ENCODE measurements at regions not wholly inside any gene's neighbourhood (a gene's known extent, or its start where the extent isn't known, plus 50 kb on each side); places are given as distances from the start of the nearest gene placed in this dataset.
"Not testable (repeated sequence)": the region's sequence is repeated elsewhere in the genome, so short reads cannot be mapped to it uniquely, and the experiment has no call there.

- not testable (repeated sequence) for H2AK5ac ChIP-seq (ENCODE audit: low read depth, low read length); H3K23ac ChIP-seq (ENCODE audit: low read depth, low read length, poor library complexity); H3K36me3 ChIP-seq (replicated peaks in 1 of 2; ENCODE audit: control insufficient read depth in 2 of 2, insufficient read depth in 2 of 2, low read length in 2 of 2); H3K4me3 ChIP-seq (ENCODE audit: low read length in 2 of 2); H2BK120ac ChIP-seq (ENCODE audit: low read depth, low read length); H2BK5ac ChIP-seq (ENCODE audit: low read length); H3K18ac ChIP-seq (ENCODE audit: low read length); H3K9me3 ChIP-seq (replicated peaks in 1 of 2; ENCODE audit: control insufficient read depth in 2 of 2, insufficient read depth in 1 of 2, low read depth in 1 of 2, low read length in 2 of 2); H3K14ac ChIP-seq (ENCODE audit: low read length); DNase-seq (ENCODE audit: low spot score); H4K91ac ChIP-seq (ENCODE audit: low read depth, low read length, poor library complexity); H3K4me2 ChIP-seq (ENCODE audit: insufficient read depth, low read length, poor library complexity, severe bottlenecking); H3K4ac ChIP-seq (ENCODE audit: low read length); H2BK15ac ChIP-seq (ENCODE audit: low read length); H3K27ac ChIP-seq (replicated peaks; ENCODE audit: low read length); H3K27me3 ChIP-seq (ENCODE audit: control insufficient read depth in 3 of 3, insufficient read depth in 3 of 3, low read depth in 1 of 3, low read length in 3 of 3); H4K8ac ChIP-seq (ENCODE audit: low read depth, low read length); H3K4me1 ChIP-seq (ENCODE audit: control insufficient read depth in 2 of 2, insufficient read depth in 1 of 2, low read depth in 1 of 2, low read length in 2 of 2); H3K9ac ChIP-seq (ENCODE audit: low read depth, low read length, poor library complexity); H2BK12ac ChIP-seq (ENCODE audit: low read length); H3K79me1 ChIP-seq (ENCODE audit: low read depth, low read length)
- peak overlapping the region; percentile 35 for H2AFZ ChIP-seq (ENCODE audit: low read length)
- WGBS, 2 donors (ENCODE audit: extremely low coverage in 2 of 2, insufficient read length in 2 of 2, insufficient replicate concordance in 1 of 2) = no CpG with 5 or more reads among the region's 7 CpGs
These were observed 135.0 kb downstream of the CXCL12 start for GRCh38 chr10:44249933-44250332.

- Histone ChIP-seq H2BK12ac (ENCODE audit: low read length) (no peak overlapping the region), H2AK5ac (ENCODE audit: low read depth, low read length) (no peak overlapping the region), H3K4me2 (ENCODE audit: insufficient read depth, low read length, poor library complexity, severe bottlenecking) (no peak overlapping the region), H2BK120ac (ENCODE audit: low read depth, low read length) (no peak overlapping the region), H4K91ac (ENCODE audit: low read depth, low read length, poor library complexity) (no peak overlapping the region), H4K8ac (ENCODE audit: low read depth, low read length) (no peak overlapping the region), H3K4me3 (ENCODE audit: low read length in 2 of 2) (no peak overlapping the region), H2BK15ac (ENCODE audit: low read length) (no peak overlapping the region), H2BK5ac (ENCODE audit: low read length) (no peak overlapping the region), H3K27ac (replicated peaks; ENCODE audit: low read length) (no peak overlapping the region), H3K27me3 (ENCODE audit: control insufficient read depth in 3 of 3, insufficient read depth in 3 of 3, low read depth in 1 of 3, low read length in 3 of 3) (no peaks in the 10 kb centered on the region), H3K4ac (ENCODE audit: low read length) (no peak overlapping the region), H2AFZ (ENCODE audit: low read length) (peak overlapping the region; percentile 35), H3K36me3 (replicated peaks in 1 of 2; ENCODE audit: control insufficient read depth in 2 of 2, insufficient read depth in 2 of 2, low read length in 2 of 2) (no peaks in the 10 kb centered on the region), H3K9ac (ENCODE audit: low read depth, low read length, poor library complexity) (no peak overlapping the region), H3K9me3 (replicated peaks in 1 of 2; ENCODE audit: control insufficient read depth in 2 of 2, insufficient read depth in 1 of 2, low read depth in 1 of 2, low read length in 2 of 2) (no peaks in the 10 kb centered on the region), H3K79me1 (ENCODE audit: low read depth, low read length) (no peaks in the 10 kb centered on the region), H3K18ac (ENCODE audit: low read length) (no peak overlapping the region), H3K4me1 (ENCODE audit: control insufficient read depth in 2 of 2, insufficient read depth in 1 of 2, low read depth in 1 of 2, low read length in 2 of 2) (peaks cover 0 to 1% of the 10 kb centered on the region in 2 donors), H3K14ac (ENCODE audit: low read length) (no peak overlapping the region), H3K23ac (ENCODE audit: low read depth, low read length, poor library complexity) (no peak overlapping the region)
- no peak for DNase-seq (ENCODE audit: low spot score)
- WGBS, 2 donors (ENCODE audit: extremely low coverage in 2 of 2, insufficient read length in 2 of 2, insufficient replicate concordance in 1 of 2) = no CpG with 5 or more reads among the region's 11 CpGs
These were observed 135.4 kb downstream of the CXCL12 start for GRCh38 chr10:44249490-44249889.

GRCh38 chr10:44246700-44247099, 138.2 kb downstream of the CXCL12 start:
- not testable (repeated sequence) for DNase-seq (ENCODE audit: low spot score); H3K18ac ChIP-seq (ENCODE audit: low read length); H2AK5ac ChIP-seq (ENCODE audit: low read depth, low read length); H2BK15ac ChIP-seq (ENCODE audit: low read length); H3K27ac ChIP-seq (replicated peaks; ENCODE audit: low read length); H3K23ac ChIP-seq (ENCODE audit: low read depth, low read length, poor library complexity); H3K14ac ChIP-seq (ENCODE audit: low read length); H3K4me3 ChIP-seq (ENCODE audit: low read length in 2 of 2); H3K9ac ChIP-seq (ENCODE audit: low read depth, low read length, poor library complexity); H3K36me3 ChIP-seq (replicated peaks in 1 of 2; ENCODE audit: control insufficient read depth in 2 of 2, insufficient read depth in 2 of 2, low read length in 2 of 2); H3K79me1 ChIP-seq (ENCODE audit: low read depth, low read length); H3K4me2 ChIP-seq (ENCODE audit: insufficient read depth, low read length, poor library complexity, severe bottlenecking); H4K91ac ChIP-seq (ENCODE audit: low read depth, low read length, poor library complexity); H3K4ac ChIP-seq (ENCODE audit: low read length); H2AFZ ChIP-seq (ENCODE audit: low read length); H3K27me3 ChIP-seq (ENCODE audit: control insufficient read depth in 3 of 3, insufficient read depth in 3 of 3, low read depth in 1 of 3, low read length in 3 of 3); H3K9me3 ChIP-seq (replicated peaks in 1 of 2; ENCODE audit: control insufficient read depth in 2 of 2, insufficient read depth in 1 of 2, low read depth in 1 of 2, low read length in 2 of 2); H2BK12ac ChIP-seq (ENCODE audit: low read length); H4K8ac ChIP-seq (ENCODE audit: low read depth, low read length); H2BK5ac ChIP-seq (ENCODE audit: low read length); H2BK120ac ChIP-seq (ENCODE audit: low read depth, low read length); H3K4me1 ChIP-seq (ENCODE audit: control insufficient read depth in 2 of 2, insufficient read depth in 1 of 2, low read depth in 1 of 2, low read length in 2 of 2)

- H2AFZ ChIP-seq (ENCODE audit: low read length); H3K9me3 ChIP-seq (replicated peaks in 1 of 2; ENCODE audit: control insufficient read depth in 2 of 2, insufficient read depth in 1 of 2, low read depth in 1 of 2, low read length in 2 of 2); H3K14ac ChIP-seq (ENCODE audit: low read length); H2AK5ac ChIP-seq (ENCODE audit: low read depth, low read length); H3K4me2 ChIP-seq (ENCODE audit: insufficient read depth, low read length, poor library complexity, severe bottlenecking); DNase-seq (ENCODE audit: low spot score); H3K9ac ChIP-seq (ENCODE audit: low read depth, low read length, poor library complexity); H3K4ac ChIP-seq (ENCODE audit: low read length); H2BK15ac ChIP-seq (ENCODE audit: low read length); H3K36me3 ChIP-seq (replicated peaks in 1 of 2; ENCODE audit: control insufficient read depth in 2 of 2, insufficient read depth in 2 of 2, low read length in 2 of 2); H2BK120ac ChIP-seq (ENCODE audit: low read depth, low read length); H4K91ac ChIP-seq (ENCODE audit: low read depth, low read length, poor library complexity); H3K27me3 ChIP-seq (ENCODE audit: control insufficient read depth in 3 of 3, insufficient read depth in 3 of 3, low read depth in 1 of 3, low read length in 3 of 3); H2BK5ac ChIP-seq (ENCODE audit: low read length); H3K4me3 ChIP-seq (ENCODE audit: low read length in 2 of 2); H3K23ac ChIP-seq (ENCODE audit: low read depth, low read length, poor library complexity); H3K18ac ChIP-seq (ENCODE audit: low read length); H4K8ac ChIP-seq (ENCODE audit: low read depth, low read length); H3K79me1 ChIP-seq (ENCODE audit: low read depth, low read length); H3K4me1 ChIP-seq (ENCODE audit: control insufficient read depth in 2 of 2, insufficient read depth in 1 of 2, low read depth in 1 of 2, low read length in 2 of 2); H3K27ac ChIP-seq (replicated peaks; ENCODE audit: low read length); H2BK12ac ChIP-seq (ENCODE audit: low read length): not testable (repeated sequence)
- WGBS, 2 donors (ENCODE audit: extremely low coverage in 2 of 2, insufficient read length in 2 of 2, insufficient replicate concordance in 1 of 2) = no CpG with 5 or more reads among the region's 2 CpGs
These were observed 138.6 kb downstream of the CXCL12 start for GRCh38 chr10:44246287-44246686.
